Neural progenitor cell (in vitro differentiated cells): ENCODE measurements at regions not wholly inside any gene's neighbourhood (a gene's known extent, or its start where the extent isn't known, plus 50 kb on each side); places are given as distances from the start of the nearest gene placed in this dataset.

Source experiments
- EZH2 ChIP-seq: fragments of 200-600 bp; sonication (generic); IDR thresholded peaks from 2 replicates; pipeline ENCODE4 v1.6.1; 2017; ENCODE audit warnings: antibody characterized with exemption, mild to moderate bottlenecking, moderate library complexity
- EZH2phosphoT487 ChIP-seq: fragments of 200-600 bp; sonication (generic); IDR thresholded peaks from 2 replicates; pipeline ENCODE4 v1.6.1; 2017; ENCODE audit warnings: antibody characterized with exemption
- TF ChIP-seq, protein P1 (sequence below): fragments of 200-600 bp; sonication (generic); IDR thresholded peaks from 2 replicates; pipeline ENCODE4 v1.5.1; 2017; ENCODE audit warnings: antibody characterized with exemption, mild to moderate bottlenecking

DNA sequence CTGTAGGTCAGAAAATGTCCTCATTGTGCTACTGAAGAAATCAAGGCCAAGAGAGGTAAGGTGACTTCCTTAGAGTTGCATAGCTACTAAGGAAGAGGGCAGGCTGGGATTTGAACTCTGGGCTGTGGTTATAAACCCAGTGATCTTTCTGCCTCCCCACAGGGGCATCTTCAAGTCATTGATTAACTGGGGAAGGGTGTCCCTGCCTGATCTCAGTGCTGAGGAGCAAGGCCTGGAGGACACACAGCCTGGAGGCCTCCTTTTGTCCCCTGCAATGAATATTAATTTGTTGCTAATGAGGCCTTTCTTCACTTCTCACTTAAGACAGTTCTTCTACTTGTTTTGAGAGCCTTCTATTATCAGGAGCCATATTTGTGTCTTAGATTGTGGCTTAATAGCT lies 83.8 kb downstream of the KATNIP start:
- no peak for TF ChIP-seq EZH2phosphoT487
- TF ChIP-seq EZH2 = no peak
- TF ChIP-seq, protein P1, sequence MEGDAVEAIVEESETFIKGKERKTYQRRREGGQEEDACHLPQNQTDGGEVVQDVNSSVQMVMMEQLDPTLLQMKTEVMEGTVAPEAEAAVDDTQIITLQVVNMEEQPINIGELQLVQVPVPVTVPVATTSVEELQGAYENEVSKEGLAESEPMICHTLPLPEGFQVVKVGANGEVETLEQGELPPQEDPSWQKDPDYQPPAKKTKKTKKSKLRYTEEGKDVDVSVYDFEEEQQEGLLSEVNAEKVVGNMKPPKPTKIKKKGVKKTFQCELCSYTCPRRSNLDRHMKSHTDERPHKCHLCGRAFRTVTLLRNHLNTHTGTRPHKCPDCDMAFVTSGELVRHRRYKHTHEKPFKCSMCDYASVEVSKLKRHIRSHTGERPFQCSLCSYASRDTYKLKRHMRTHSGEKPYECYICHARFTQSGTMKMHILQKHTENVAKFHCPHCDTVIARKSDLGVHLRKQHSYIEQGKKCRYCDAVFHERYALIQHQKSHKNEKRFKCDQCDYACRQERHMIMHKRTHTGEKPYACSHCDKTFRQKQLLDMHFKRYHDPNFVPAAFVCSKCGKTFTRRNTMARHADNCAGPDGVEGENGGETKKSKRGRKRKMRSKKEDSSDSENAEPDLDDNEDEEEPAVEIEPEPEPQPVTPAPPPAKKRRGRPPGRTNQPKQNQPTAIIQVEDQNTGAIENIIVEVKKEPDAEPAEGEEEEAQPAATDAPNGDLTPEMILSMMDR = no peak
